ENCODE measurements at regions not wholly inside any gene's neighbourhood (a gene's known extent, or its start where the extent isn't known, plus 50 kb on each side); places are given as distances from the start of the nearest gene placed in this dataset.

GRCh38 chr13:53150568-53150967, 122.0 kb downstream of the OLFM4 start:
- DNase-seq = no peak

GRCh38 chr13:53151336-53152056, 122.9 kb downstream of the OLFM4 start:
- DNase-seq = peak; percentile 63

- no peak for DNase-seq
These were observed 123.4 kb downstream of the OLFM4 start for GRCh38 chr13:53152057-53152421.

GRCh38 chr13:53158201-53158600, 129.6 kb downstream of the OLFM4 start:
- no peak for DNase-seq

- DNase-seq = no peak
These were observed 130.8 kb downstream of the OLFM4 start for GRCh38 chr13:53159431-53159830.

GRCh38 chr13:53160211-53160610, 131.6 kb downstream of the OLFM4 start:
- no peak for DNase-seq

- no peak for DNase-seq
These were observed 132.6 kb downstream of the OLFM4 start for GRCh38 chr13:53161251-53161650.

- DNase-seq = no peak
These were observed 136.6 kb downstream of the OLFM4 start for GRCh38 chr13:53165261-53165660.

- DNase-seq = peak; percentile 89
These were observed 138.9 kb downstream of the OLFM4 start for GRCh38 chr13:53167561-53167960.

- no peak for DNase-seq
These were observed 142.3 kb downstream of the OLFM4 start for GRCh38 chr13:53170910-53171309.

GRCh38 chr13:53174545-53174944, 145.9 kb downstream of the OLFM4 start:
- DNase-seq = no peak

- DNase-seq = no peak
These were observed 152.1 kb downstream of the OLFM4 start for GRCh38 chr13:53180684-53181083.

- DNase-seq = no peak
These were observed 154.1 kb downstream of the OLFM4 start for GRCh38 chr13:53182724-53183123.

GRCh38 chr13:53188120-53188519, 159.5 kb downstream of the OLFM4 start:
- no peak for DNase-seq

- DNase-seq = no peak
These were observed 160.5 kb downstream of the OLFM4 start for GRCh38 chr13:53189162-53189561.

GRCh38 chr13:53191091-53191490, 162.5 kb downstream of the OLFM4 start:
- DNase-seq = no peak

- DNase-seq = no peak
These were observed 168.8 kb downstream of the OLFM4 start for GRCh38 chr13:53197424-53197823.

- DNase-seq = peak; percentile 69
These were observed 169.4 kb downstream of the OLFM4 start for GRCh38 chr13:53198017-53198416.

- DNase-seq = peak; percentile 85
These were observed 170.1 kb downstream of the OLFM4 start for GRCh38 chr13:53198736-53199135.

GRCh38 chr13:53200075-53200474, 171.5 kb downstream of the OLFM4 start:
- DNase-seq = no peak

GRCh38 chr13:53200498-53201453, 172.2 kb downstream of the OLFM4 start:
- no peak for DNase-seq

GRCh38 chr13:53201454-53202225, 173.0 kb downstream of the OLFM4 start:
- no peak for DNase-seq

- DNase-seq = no peak
These were observed 176.0 kb downstream of the OLFM4 start for GRCh38 chr13:53204598-53204997.
